ENCODE measurements at regions not wholly inside any gene's neighbourhood (a gene's known extent, or its start where the extent isn't known, plus 50 kb on each side); places are given as distances from the start of the nearest gene placed in this dataset.

- TF ChIP-seq POLR2AphosphoS5 (IDR thresholded peaks at IDR 0.05; ENCODE audit: low read depth) (no peak), SPI1 (IDR thresholded peaks at IDR 0.05; ENCODE audit: borderline replicate concordance, low read depth) (no peak), GABPA (IDR thresholded peaks at IDR 0.05; ENCODE audit: low read depth) (no peak)
- TF ChIP-seq, protein P1, sequence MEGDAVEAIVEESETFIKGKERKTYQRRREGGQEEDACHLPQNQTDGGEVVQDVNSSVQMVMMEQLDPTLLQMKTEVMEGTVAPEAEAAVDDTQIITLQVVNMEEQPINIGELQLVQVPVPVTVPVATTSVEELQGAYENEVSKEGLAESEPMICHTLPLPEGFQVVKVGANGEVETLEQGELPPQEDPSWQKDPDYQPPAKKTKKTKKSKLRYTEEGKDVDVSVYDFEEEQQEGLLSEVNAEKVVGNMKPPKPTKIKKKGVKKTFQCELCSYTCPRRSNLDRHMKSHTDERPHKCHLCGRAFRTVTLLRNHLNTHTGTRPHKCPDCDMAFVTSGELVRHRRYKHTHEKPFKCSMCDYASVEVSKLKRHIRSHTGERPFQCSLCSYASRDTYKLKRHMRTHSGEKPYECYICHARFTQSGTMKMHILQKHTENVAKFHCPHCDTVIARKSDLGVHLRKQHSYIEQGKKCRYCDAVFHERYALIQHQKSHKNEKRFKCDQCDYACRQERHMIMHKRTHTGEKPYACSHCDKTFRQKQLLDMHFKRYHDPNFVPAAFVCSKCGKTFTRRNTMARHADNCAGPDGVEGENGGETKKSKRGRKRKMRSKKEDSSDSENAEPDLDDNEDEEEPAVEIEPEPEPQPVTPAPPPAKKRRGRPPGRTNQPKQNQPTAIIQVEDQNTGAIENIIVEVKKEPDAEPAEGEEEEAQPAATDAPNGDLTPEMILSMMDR (IDR thresholded peaks at IDR 0.05; ENCODE audit: insufficient read depth, low read length) = no peak
These were observed 1268.2 kb downstream of the SLITRK1 start for GRCh38 chr13:82614086-82614485.

Data from HL-60 (cell line).